PFSK-1 (cell line): ENCODE measurements at regions not wholly inside any gene's neighbourhood (a gene's known extent, or its start where the extent isn't known, plus 50 kb on each side); places are given as distances from the start of the nearest gene placed in this dataset.

Source experiments
- FOXP2 ChIP-seq: optimal IDR thresholded peaks from 2 replicates; pipeline ENCODE3; 2011; ENCODE audit warnings: borderline replicate concordance, control low read depth, inconsistent platforms; ENCODE audit not compliant: insufficient read depth; ENCODE audit errors: extremely low read length, extremely low read depth
- POLR2AphosphoS5 ChIP-seq: IDR thresholded peaks from 2 replicates; pipeline ENCODE4 v1.6.1; 2012; ENCODE audit warnings: low read depth, mild to moderate bottlenecking, control low read depth, low read length, moderate library complexity
- SIN3A ChIP-seq: IDR thresholded peaks from 2 replicates; pipeline ENCODE4 v1.6.1; 2012; ENCODE audit warnings: mild to moderate bottlenecking, low read length, moderate library complexity, borderline replicate concordance; ENCODE audit not compliant: insufficient read depth
- TAF1 ChIP-seq: IDR thresholded peaks from 2 replicates; pipeline ENCODE4 v1.6.1; 2012; ENCODE audit warnings: low read length, control low read depth, borderline replicate concordance; ENCODE audit not compliant: insufficient read depth
- TF ChIP-seq, protein P1 (sequence below), 2 experiments: IDR thresholded peaks; 2 replicates each; pipeline versions ENCODE4 v1.6.1 to v1.8.0; 2011 to 2012; ENCODE audit warnings: low read depth in 2 of 2, low read length in 2 of 2, control low read depth in 1 of 2, inconsistent platforms in 1 of 2, mild to moderate bottlenecking in 1 of 2, moderate library complexity in 1 of 2; ENCODE audit not compliant: insufficient read depth in 1 of 2

DNA sequence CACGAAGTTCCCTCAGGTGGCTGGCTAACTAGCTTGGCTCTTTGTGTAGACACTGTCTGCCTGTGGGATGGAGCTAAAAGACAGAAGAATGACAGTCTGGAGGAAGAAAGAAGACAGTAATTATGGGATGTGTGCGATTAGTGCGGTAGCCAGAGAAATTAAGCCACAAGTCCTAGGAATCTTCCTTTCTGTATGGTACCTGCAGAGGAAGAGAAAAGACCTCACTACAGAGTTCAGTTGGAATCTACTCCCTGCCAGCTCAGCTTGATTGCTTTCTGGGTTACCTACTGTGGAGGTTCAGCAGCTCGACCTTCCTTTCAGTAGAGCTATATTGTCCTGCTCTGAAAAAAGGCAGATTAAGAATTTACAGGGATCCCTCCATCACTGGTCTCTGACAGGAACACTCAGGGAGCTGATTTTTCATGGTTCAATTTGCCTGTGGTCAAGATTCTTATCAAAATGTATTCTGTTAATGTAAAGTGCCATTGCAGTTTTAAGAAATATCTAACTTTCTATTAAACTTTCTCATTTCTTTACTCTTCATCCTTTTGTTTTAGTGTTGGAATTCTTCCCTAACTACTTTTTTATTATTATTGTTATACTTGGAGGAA is 187.2 kb downstream of the CENPW start:
- no peak for TF ChIP-seq POLR2AphosphoS5
- TF ChIP-seq, protein P1, sequence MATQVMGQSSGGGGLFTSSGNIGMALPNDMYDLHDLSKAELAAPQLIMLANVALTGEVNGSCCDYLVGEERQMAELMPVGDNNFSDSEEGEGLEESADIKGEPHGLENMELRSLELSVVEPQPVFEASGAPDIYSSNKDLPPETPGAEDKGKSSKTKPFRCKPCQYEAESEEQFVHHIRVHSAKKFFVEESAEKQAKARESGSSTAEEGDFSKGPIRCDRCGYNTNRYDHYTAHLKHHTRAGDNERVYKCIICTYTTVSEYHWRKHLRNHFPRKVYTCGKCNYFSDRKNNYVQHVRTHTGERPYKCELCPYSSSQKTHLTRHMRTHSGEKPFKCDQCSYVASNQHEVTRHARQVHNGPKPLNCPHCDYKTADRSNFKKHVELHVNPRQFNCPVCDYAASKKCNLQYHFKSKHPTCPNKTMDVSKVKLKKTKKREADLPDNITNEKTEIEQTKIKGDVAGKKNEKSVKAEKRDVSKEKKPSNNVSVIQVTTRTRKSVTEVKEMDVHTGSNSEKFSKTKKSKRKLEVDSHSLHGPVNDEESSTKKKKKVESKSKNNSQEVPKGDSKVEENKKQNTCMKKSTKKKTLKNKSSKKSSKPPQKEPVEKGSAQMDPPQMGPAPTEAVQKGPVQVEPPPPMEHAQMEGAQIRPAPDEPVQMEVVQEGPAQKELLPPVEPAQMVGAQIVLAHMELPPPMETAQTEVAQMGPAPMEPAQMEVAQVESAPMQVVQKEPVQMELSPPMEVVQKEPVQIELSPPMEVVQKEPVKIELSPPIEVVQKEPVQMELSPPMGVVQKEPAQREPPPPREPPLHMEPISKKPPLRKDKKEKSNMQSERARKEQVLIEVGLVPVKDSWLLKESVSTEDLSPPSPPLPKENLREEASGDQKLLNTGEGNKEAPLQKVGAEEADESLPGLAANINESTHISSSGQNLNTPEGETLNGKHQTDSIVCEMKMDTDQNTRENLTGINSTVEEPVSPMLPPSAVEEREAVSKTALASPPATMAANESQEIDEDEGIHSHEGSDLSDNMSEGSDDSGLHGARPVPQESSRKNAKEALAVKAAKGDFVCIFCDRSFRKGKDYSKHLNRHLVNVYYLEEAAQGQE (IDR thresholded peaks at IDR 0.05; ENCODE audit: insufficient read depth in 1 of 2, low read depth in 2 of 2, low read length in 2 of 2) = no peak
- no peak for TF ChIP-seq TAF1
- no peak for TF ChIP-seq SIN3A
- TF ChIP-seq FOXP2 = no peak
